HG02938 (cell line): ENCODE measurements at regions not wholly inside any gene's neighbourhood (a gene's known extent, or its start where the extent isn't known, plus 50 kb on each side); places are given as distances from the start of the nearest gene placed in this dataset.

Experiments
- ATAC-seq: cut with Tn5 transposase; IDR thresholded peaks from one replicate; pipeline ENCODE4 v1.9.1; 2021; ENCODE audit warnings: mild to moderate bottlenecking, moderate library complexity; ENCODE audit not compliant: unreplicated experiment

GRCh38 chr22:47394504-47395440 is 632.3 kb downstream of the TBC1D22A start:
- no peak for ATAC-seq

- no peak for ATAC-seq
Measured at GRCh38 chr22:47393191-47393590, 630.7 kb downstream of the TBC1D22A start.

GRCh38 chr22:47392729-47393128 is 630.3 kb downstream of the TBC1D22A start:
- no peak for ATAC-seq

GRCh38 chr22:47392054-47392347 is 629.6 kb downstream of the TBC1D22A start:
- no peak for ATAC-seq

GRCh38 chr22:47391169-47392053 is 629.0 kb downstream of the TBC1D22A start:
- no peak for ATAC-seq

- ATAC-seq, result no peak
Measured at GRCh38 chr22:47390026-47390970, 627.8 kb downstream of the TBC1D22A start.

GRCh38 chr22:47389201-47389600 is 626.8 kb downstream of the TBC1D22A start:
- no peak for ATAC-seq

GRCh38 chr22:47388778-47389177 is 626.3 kb downstream of the TBC1D22A start:
- no peak for ATAC-seq

- no peak for ATAC-seq
Measured at GRCh38 chr22:47388331-47388730, 625.9 kb downstream of the TBC1D22A start.

GRCh38 chr22:47386812-47387510 is 624.5 kb downstream of the TBC1D22A start:
- no peak for ATAC-seq

GRCh38 chr22:47384977-47385376 is 622.5 kb downstream of the TBC1D22A start:
- no peak for ATAC-seq

GRCh38 chr22:47382164-47382890 is 619.9 kb downstream of the TBC1D22A start:
- no peak for ATAC-seq

GRCh38 chr22:47381240-47381639 is 618.8 kb downstream of the TBC1D22A start:
- no peak for ATAC-seq

- no peak for ATAC-seq
Measured at GRCh38 chr22:47380692-47381091, 618.2 kb downstream of the TBC1D22A start.

GRCh38 chr22:47379037-47379436 is 616.6 kb downstream of the TBC1D22A start:
- ATAC-seq, result no peak

- ATAC-seq, result no peak
Measured at GRCh38 chr22:47377926-47378560, 615.6 kb downstream of the TBC1D22A start.

GRCh38 chr22:47376901-47377505 is 614.6 kb downstream of the TBC1D22A start:
- ATAC-seq, result no peak

GRCh38 chr22:47376322-47376700 is 613.9 kb downstream of the TBC1D22A start:
- ATAC-seq, result no peak
